Gastrocnemius medialis (tissue), 4 donors: ENCODE measurements at regions not wholly inside any gene's neighbourhood (a gene's known extent, or its start where the extent isn't known, plus 50 kb on each side); places are given as distances from the start of the nearest gene placed in this dataset.

ENCODE experiments used
- CTCF ChIP-seq, 5 experiments: fragments of 450-650 bp in 3 of 5; fragments of 200-600 bp in 2 of 5; sonication (generic) in 2 of 5; IDR thresholded peaks in 4 of 5; conservative IDR thresholded peaks in 1 of 5; 1 replicate in 4 of 5; 2 replicates in 1 of 5; pipeline ENCODE4 v1.5.1; 2016 to 2019; ENCODE audit warnings: antibody characterized with exemption in 5 of 5, mild to moderate bottlenecking in 3 of 5, moderate library complexity in 3 of 5
- POLR2A ChIP-seq, 2 donors: fragments of 450-650 bp; IDR thresholded peaks; one replicate each; pipeline ENCODE4 v1.6.1; 2017; ENCODE audit warnings: antibody characterized with exemption in 2 of 2, mild to moderate bottlenecking in 2 of 2, moderate library complexity in 2 of 2

GRCh38 chr6:3617192-3617631 lies 134.3 kb downstream of the PXDC1 start:
- TF ChIP-seq CTCF (IDR thresholded peaks at IDR 0.05 in 4 of 5, conservative IDR thresholded peaks at IDR 0.05 in 1 of 5) (no peak), POLR2A (IDR thresholded peaks at IDR 0.05) (no peak)
